ENCODE measurements at regions not wholly inside any gene's neighbourhood (a gene's known extent, or its start where the extent isn't known, plus 50 kb on each side); places are given as distances from the start of the nearest gene placed in this dataset.

DNA sequence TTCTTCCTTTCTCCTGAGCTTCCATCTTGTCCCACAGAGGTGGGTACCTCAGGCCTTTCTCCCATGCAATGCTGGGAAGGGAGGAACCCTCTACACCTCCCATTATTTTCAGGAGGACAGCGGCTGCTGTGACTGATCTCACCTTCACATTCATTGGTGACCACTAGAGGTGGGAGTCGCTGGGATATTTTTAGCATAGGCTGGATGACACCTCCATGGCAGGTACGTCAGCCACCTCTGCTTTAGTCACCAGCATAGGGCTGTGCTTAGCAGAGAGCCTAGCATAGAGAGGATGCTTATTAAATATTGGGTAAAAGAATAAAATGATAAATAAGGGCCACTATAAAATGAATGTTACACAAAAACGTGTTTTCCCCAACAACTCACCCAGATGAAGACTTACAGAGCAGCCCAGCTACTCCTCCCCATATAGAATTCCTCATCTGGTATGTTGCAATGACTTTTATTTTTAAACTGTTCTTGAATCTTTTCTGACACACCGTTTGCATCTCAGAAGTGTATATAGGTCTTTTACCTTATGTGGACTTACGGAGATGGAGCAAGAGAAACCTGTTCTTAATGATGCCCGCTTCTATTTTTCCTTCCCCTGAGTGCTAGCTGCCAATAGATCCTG lies 60.9 kb upstream of the SORBS2 start:
- TF ChIP-seq, protein P1, sequence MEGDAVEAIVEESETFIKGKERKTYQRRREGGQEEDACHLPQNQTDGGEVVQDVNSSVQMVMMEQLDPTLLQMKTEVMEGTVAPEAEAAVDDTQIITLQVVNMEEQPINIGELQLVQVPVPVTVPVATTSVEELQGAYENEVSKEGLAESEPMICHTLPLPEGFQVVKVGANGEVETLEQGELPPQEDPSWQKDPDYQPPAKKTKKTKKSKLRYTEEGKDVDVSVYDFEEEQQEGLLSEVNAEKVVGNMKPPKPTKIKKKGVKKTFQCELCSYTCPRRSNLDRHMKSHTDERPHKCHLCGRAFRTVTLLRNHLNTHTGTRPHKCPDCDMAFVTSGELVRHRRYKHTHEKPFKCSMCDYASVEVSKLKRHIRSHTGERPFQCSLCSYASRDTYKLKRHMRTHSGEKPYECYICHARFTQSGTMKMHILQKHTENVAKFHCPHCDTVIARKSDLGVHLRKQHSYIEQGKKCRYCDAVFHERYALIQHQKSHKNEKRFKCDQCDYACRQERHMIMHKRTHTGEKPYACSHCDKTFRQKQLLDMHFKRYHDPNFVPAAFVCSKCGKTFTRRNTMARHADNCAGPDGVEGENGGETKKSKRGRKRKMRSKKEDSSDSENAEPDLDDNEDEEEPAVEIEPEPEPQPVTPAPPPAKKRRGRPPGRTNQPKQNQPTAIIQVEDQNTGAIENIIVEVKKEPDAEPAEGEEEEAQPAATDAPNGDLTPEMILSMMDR (IDR thresholded peaks at IDR 0.05; ENCODE audit: low read depth, low read length) = no peak
- no peak for TF ChIP-seq EZH2phosphoT487 (IDR thresholded peaks at IDR 0.05; ENCODE audit: low read depth)
